Nephron (organoid): ENCODE measurements at regions not wholly inside any gene's neighbourhood (a gene's known extent, or its start where the extent isn't known, plus 50 kb on each side); places are given as distances from the start of the nearest gene placed in this dataset.

ENCODE experiments used
- H3K27ac Mint-ChIP-seq, 3 experiments: 2 replicates each; pipeline ENCODE4 v1.8.0; 2020; ENCODE audit warnings: mixed read lengths in 3 of 3, mild to moderate bottlenecking in 2 of 3, moderate library complexity in 1 of 3
- H3K27me3 Mint-ChIP-seq: 2 replicates; pipeline ENCODE4 v1.8.0; 2021; ENCODE audit warnings: low read depth, mild to moderate bottlenecking, moderate library complexity, mixed read lengths
- H3K36me3 Mint-ChIP-seq: 2 replicates; pipeline ENCODE4 v1.8.0; 2020; ENCODE audit warnings: low read depth, mixed read lengths
- H3K4me1 Mint-ChIP-seq: 2 replicates; pipeline ENCODE4 v1.8.0; 2020; ENCODE audit warnings: mixed read lengths
- H3K4me3 Mint-ChIP-seq, 3 experiments: 2 replicates each; pipeline ENCODE4 v1.8.0; 2020; ENCODE audit warnings: mild to moderate bottlenecking in 3 of 3, mixed read lengths in 3 of 3, moderate library complexity in 2 of 3
- H3K9me3 Mint-ChIP-seq: 2 replicates; pipeline ENCODE4 v1.8.0; 2020; ENCODE audit warnings: mixed read lengths
- CTCF ChIP-seq, 3 experiments: fragments of 200-600 bp; sonication (generic); IDR thresholded peaks; one replicate each; pipeline ENCODE4 v1.5.0; 2021; ENCODE audit warnings: antibody characterized with exemption in 3 of 3; ENCODE audit not compliant: unreplicated experiment in 3 of 3

DNA sequence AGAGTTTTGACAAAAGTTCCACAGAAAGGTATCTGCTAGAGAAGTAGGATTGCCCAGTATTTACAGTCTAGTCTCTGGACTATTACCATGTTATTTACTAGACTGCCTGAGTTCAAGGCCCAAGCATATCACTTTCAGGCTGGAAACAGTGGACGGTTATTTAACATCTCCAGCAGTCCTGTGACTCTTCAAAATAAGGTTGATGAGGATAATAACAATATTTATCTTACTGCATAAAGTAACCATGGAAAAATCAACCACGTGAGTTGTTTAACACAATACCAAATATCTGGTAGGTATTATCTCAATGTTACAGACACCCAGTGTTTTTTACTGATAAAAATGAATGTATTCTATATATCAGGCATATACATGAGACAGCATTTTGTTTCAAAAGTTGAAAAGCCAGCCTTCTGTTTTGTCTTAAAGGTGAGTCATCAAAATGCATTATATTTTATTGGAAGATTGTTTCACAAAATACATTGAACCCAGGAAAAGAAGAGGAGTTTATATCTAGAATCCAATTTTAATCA lies 535.8 kb downstream of the TBL1XR1 start:
- H3K4me3 Mint-ChIP-seq, result no peak overlapping the region
- no peaks in the 10 kb centered on the region for H3K27me3 Mint-ChIP-seq
- no peak overlapping the region for H3K27ac Mint-ChIP-seq
- H3K36me3 Mint-ChIP-seq, result no peaks in the 10 kb centered on the region
- TF ChIP-seq CTCF (IDR thresholded peaks at IDR 0.05; ENCODE audit: unreplicated experiment in 3 of 3), result no peak
- peaks cover 16% of the 10 kb centered on the region for H3K4me1 Mint-ChIP-seq
- H3K9me3 Mint-ChIP-seq, result no peaks in the 10 kb centered on the region

DNA sequence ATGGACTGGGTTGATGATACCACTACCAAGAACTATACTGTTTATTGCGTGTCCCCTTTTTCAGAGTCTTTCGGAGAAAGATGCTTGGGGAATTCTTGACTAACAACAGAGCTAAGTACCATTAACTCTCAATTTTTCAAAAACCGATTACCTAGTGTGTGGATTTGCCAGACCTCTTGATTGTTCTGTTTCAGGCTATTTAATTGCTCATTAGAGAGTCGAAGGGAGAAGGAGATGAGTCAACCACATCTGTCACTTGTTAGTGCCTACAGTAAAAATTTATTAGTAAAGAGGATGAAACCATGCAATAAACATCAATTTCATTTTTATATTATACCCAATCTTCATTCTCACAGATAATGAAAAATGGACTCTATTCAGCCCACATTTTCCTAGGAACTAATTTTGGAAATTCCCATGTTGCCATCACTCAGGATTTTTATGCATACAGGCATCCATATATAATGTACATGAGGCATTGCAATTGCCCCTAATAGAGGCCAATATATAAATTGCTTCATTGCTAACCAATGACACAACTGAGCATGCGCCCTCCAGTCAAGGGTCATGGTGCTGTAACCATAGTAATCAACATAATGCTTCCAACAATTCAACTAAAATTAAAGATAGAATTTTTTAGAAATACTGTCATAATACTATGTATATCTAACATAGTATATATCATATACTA lies 541.7 kb downstream of the TBL1XR1 start:
- no peaks in the 10 kb centered on the region for H3K4me1 Mint-ChIP-seq
- H3K27me3 Mint-ChIP-seq, result no peaks in the 10 kb centered on the region
- H3K9me3 Mint-ChIP-seq, result no peaks in the 10 kb centered on the region
- TF ChIP-seq CTCF (IDR thresholded peaks at IDR 0.05; ENCODE audit: unreplicated experiment in 3 of 3), result no peak
- no peaks in the 10 kb centered on the region for H3K36me3 Mint-ChIP-seq
- H3K4me3 Mint-ChIP-seq, result no peak overlapping the region
- H3K27ac Mint-ChIP-seq, result no peak overlapping the region

- no peak overlapping the region for H3K27ac Mint-ChIP-seq
- H3K9me3 Mint-ChIP-seq, result no peaks in the 10 kb centered on the region
- H3K36me3 Mint-ChIP-seq, result no peaks in the 10 kb centered on the region
- no peak for TF ChIP-seq CTCF (IDR thresholded peaks at IDR 0.05; ENCODE audit: unreplicated experiment in 3 of 3)
- no peak overlapping the region for H3K4me3 Mint-ChIP-seq
- H3K4me1 Mint-ChIP-seq, result no peaks in the 10 kb centered on the region
- H3K27me3 Mint-ChIP-seq, result no peaks in the 10 kb centered on the region
Observed at GRCh38 chr3:176651622-176652021, 545.7 kb downstream of the TBL1XR1 start.

- Mint-ChIP-seq H3K4me3 (no peak overlapping the region), H3K27ac (no peak overlapping the region)
Observed at GRCh38 chr3:176650478-176650877, 546.8 kb downstream of the TBL1XR1 start.

DNA sequence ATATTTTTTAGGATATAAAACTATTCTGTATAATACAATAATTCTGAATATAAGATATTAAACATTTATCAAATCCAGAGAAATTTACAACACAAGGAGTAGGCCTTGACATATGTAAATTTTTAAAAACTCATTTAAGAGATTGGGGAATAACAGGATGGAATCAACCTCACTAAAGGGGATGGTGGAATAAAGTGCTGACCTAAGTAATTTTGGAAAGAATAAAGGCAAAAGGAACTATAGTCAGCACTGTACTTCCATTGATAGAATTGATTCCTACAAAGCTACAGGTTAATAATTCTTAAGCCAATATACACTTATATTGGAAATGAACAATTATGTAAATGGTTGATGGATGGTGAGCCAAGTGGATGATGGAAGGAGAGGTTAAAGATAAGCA lies 549.3 kb downstream of the TBL1XR1 start:
- H3K27me3 Mint-ChIP-seq, result no peaks in the 10 kb centered on the region
- H3K4me1 Mint-ChIP-seq, result no peaks in the 10 kb centered on the region
- no peaks in the 10 kb centered on the region for H3K9me3 Mint-ChIP-seq
- no peak overlapping the region for H3K4me3 Mint-ChIP-seq
- H3K27ac Mint-ChIP-seq, result no peak overlapping the region
- no peaks in the 10 kb centered on the region for H3K36me3 Mint-ChIP-seq
- TF ChIP-seq CTCF (IDR thresholded peaks at IDR 0.05; ENCODE audit: unreplicated experiment in 3 of 3), result no peak

More at GRCh38 chr3:176650478-176650877, 546.8 kb downstream of the TBL1XR1 start:
- H3K36me3 Mint-ChIP-seq, result no peaks in the 10 kb centered on the region
- H3K4me1 Mint-ChIP-seq, result no peaks in the 10 kb centered on the region
- TF ChIP-seq CTCF (IDR thresholded peaks at IDR 0.05; ENCODE audit: unreplicated experiment in 3 of 3), result peak in 1 of 3 experiments; percentile 15
- H3K9me3 Mint-ChIP-seq, result no peaks in the 10 kb centered on the region
- H3K27me3 Mint-ChIP-seq, result no peaks in the 10 kb centered on the region

- no peaks in the 10 kb centered on the region for H3K4me1 Mint-ChIP-seq
- no peak overlapping the region for H3K4me3 Mint-ChIP-seq
- no peaks in the 10 kb centered on the region for H3K9me3 Mint-ChIP-seq
- TF ChIP-seq CTCF (IDR thresholded peaks at IDR 0.05; ENCODE audit: unreplicated experiment in 3 of 3), result no peak
- H3K27ac Mint-ChIP-seq, result peak overlapping the region in 1 of 3 experiments; percentile 54
- H3K36me3 Mint-ChIP-seq, result no peaks in the 10 kb centered on the region
- no peaks in the 10 kb centered on the region for H3K27me3 Mint-ChIP-seq
Observed at GRCh38 chr3:176633511-176633910, 563.8 kb downstream of the TBL1XR1 start.
